Kidney epithelial cell (primary cell): ENCODE measurements at regions not wholly inside any gene's neighbourhood (a gene's known extent, or its start where the extent isn't known, plus 50 kb on each side); places are given as distances from the start of the nearest gene placed in this dataset.
"Not testable (repeated sequence)": the region's sequence is repeated elsewhere in the genome, so short reads cannot be mapped to it uniquely, and the experiment has no call there.

Source experiments
- DNase-seq: peaks from one replicate; pipeline ENCODE4 v3.0.0-alpha.2; 2010; ENCODE audit warnings: low read depth
- H3K27me3 ChIP-seq: 2 replicates; pipeline ENCODE4 v1.6.0; 2011; ENCODE audit warnings: low read length; ENCODE audit not compliant: control insufficient read depth, insufficient read depth
- H3K36me3 ChIP-seq: 2 replicates; pipeline ENCODE4 v1.5.1; 2011; ENCODE audit warnings: low read length; ENCODE audit not compliant: control insufficient read depth, insufficient read depth
- H3K4me3 ChIP-seq: 2 replicates; pipeline ENCODE4 v1.5.1; 2011; ENCODE audit warnings: low read depth, mild to moderate bottlenecking, control low read depth, low read length
- CTCF ChIP-seq: IDR thresholded peaks from 2 replicates; pipeline ENCODE4 v1.5.1; 2011; ENCODE audit warnings: mild to moderate bottlenecking, moderate library complexity, low read length, control low read depth, inconsistent platforms; ENCODE audit not compliant: insufficient read depth, poor library complexity, severe bottlenecking

- not testable (repeated sequence) for H3K27me3 ChIP-seq, H3K36me3 ChIP-seq, H3K4me3 ChIP-seq, DNase-seq
These were observed 676.4 kb upstream of the ZNF337 start for GRCh38 chr20:26373066-26373465.

- no peak for DNase-seq
- Histone ChIP-seq H3K36me3 (no peaks in the 10 kb centered on the region), H3K4me3 (no peak overlapping the region), H3K27me3 (no peaks in the 10 kb centered on the region)
- no peak for TF ChIP-seq CTCF
These were observed 657.9 kb upstream of the ZNF337 start for GRCh38 chr20:26354511-26354910.

GRCh38 chr20:26347396-26347795 is 650.7 kb upstream of the ZNF337 start:
- DNase-seq, result no peak

GRCh38 chr20:26340460-26341065 is 643.9 kb upstream of the ZNF337 start:
- DNase-seq, H3K27me3 ChIP-seq, H3K36me3 ChIP-seq, H3K4me3 ChIP-seq: not testable (repeated sequence)

More at GRCh38 chr20:26347396-26347795, 650.7 kb upstream of the ZNF337 start:
- H3K36me3 ChIP-seq, result no peaks in the 10 kb centered on the region
- H3K27me3 ChIP-seq, result no peaks in the 10 kb centered on the region
- H3K4me3 ChIP-seq, result no peak overlapping the region
- TF ChIP-seq CTCF, result no peak

GRCh38 chr20:26324177-26324576 is 627.5 kb upstream of the ZNF337 start:
- H3K36me3 ChIP-seq, result no peaks in the 10 kb centered on the region
- no peak for DNase-seq
- H3K27me3 ChIP-seq, result no peaks in the 10 kb centered on the region
- TF ChIP-seq CTCF, result no peak
- no peak overlapping the region for H3K4me3 ChIP-seq

- Histone ChIP-seq H3K4me3 (no peak overlapping the region), H3K36me3 (no peaks in the 10 kb centered on the region), H3K27me3 (no peaks in the 10 kb centered on the region)
- TF ChIP-seq CTCF, result no peak
- no peak for DNase-seq
These were observed 618.4 kb upstream of the ZNF337 start for GRCh38 chr20:26315054-26315453.

- not testable (repeated sequence) for H3K27me3 ChIP-seq, DNase-seq, H3K4me3 ChIP-seq, H3K36me3 ChIP-seq
These were observed 613.1 kb upstream of the ZNF337 start for GRCh38 chr20:26309720-26310119.
